ENCODE measurements at regions not wholly inside any gene's neighbourhood (a gene's known extent, or its start where the extent isn't known, plus 50 kb on each side); places are given as distances from the start of the nearest gene placed in this dataset.

GRCh38 chr10:59505926-59506325 is 143.6 kb upstream of the FAM13C start:
- TF ChIP-seq EZH2 (IDR thresholded peaks at IDR 0.05; ENCODE audit: low read depth), result no peak
- TF ChIP-seq CTCF (conservative IDR thresholded peaks at IDR 0.05), result no peak
